ENCODE measurements at regions not wholly inside any gene's neighbourhood (a gene's known extent, or its start where the extent isn't known, plus 50 kb on each side); places are given as distances from the start of the nearest gene placed in this dataset.

- no peak for DNase-seq (ENCODE audit: low read depth, low spot score)
Observed at GRCh38 chr9:16154521-16155078, 601.8 kb downstream of the CCDC171 start.

GRCh38 chr9:16155878-16156277 lies 603.0 kb downstream of the CCDC171 start:
- no peak for DNase-seq (ENCODE audit: low read depth, low spot score)

DNA sequence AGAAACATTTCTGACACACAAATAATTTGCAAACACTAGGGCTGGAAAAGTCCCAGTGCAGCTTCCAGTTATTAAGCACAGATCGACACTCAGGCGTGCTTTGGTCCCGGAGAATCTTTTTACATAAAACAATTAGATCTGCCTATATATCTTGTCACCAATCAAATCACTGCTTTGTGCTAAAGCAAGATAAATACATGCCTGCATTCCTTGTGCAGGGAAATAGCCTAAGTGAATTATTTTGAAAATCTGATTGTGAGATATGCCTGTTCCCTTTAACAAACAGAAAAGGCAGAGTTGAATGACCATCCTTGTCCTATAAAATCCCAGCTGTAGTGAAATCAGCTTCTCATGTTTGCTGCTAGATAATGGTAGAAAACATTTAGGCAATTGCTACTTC lies 604.4 kb downstream of the CCDC171 start:
- no peak for DNase-seq (ENCODE audit: low read depth, low spot score)

DNA sequence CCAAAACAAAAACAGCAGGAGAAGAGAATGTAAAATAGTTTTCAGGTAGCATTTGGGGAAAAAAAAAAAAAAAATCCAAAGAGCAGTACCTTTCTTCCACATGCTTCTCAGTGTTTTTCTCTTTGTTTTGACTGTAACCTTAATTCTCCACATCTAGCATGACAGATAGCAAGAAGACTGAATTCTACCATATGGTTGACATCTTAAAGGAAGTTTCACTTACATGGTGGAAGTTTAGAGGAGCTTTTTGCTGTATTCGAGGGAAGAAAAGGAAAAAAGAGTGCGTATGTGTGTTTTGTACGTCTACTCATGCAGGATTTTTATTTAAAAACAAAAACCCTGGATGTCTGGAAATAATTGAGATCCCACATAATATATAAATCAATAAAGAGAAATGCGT lies 604.8 kb downstream of the CCDC171 start:
- DNase-seq (ENCODE audit: low read depth, low spot score): no peak

DNA sequence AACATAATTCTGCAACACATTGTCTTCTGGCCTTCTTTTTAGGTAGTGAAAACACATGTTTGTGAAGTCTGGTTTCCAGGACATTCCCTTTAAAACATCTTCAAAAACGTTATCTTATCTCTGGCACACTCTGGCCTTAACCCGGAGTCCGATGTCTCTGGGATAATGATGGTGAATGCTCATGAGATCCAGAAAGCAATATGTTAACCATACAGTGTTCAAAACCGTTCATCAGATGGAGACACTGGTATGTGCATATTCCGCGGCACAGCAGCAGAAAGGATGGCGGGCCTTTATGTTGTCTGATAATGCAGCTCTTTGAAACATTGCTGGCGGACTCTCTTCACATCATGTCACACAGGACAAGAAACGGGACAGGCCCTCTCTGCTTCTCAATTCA lies 605.2 kb downstream of the CCDC171 start:
- DNase-seq (ENCODE audit: low read depth, low spot score): no peak

DNA sequence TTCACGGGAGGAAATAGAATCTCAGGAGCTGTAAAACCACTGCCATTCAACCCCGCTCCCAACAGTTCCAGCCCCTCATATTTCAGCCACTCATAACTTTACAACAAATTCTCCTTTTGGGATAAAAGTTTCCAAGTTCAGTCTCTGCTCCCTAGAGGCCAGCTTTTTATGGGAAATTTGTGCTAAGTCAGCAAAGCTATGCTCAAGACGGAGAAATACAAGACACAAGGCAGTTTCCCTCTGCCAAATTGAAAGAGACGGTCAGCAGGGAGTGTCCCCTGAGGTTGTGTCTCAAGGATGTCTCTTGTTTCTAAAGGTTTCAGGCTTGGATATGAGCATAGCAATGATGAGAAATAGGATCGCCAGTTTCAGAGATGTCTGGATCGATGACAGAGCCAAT lies 608.6 kb downstream of the CCDC171 start:
- DNase-seq (ENCODE audit: low read depth, low spot score): no peak

GRCh38 chr9:16170119-16170518 lies 617.3 kb downstream of the CCDC171 start:
- no peak for DNase-seq (ENCODE audit: low read depth, low spot score)

GRCh38 chr9:16171911-16172310 lies 619.1 kb downstream of the CCDC171 start:
- no peak for DNase-seq (ENCODE audit: low read depth, low spot score)

GRCh38 chr9:16172796-16173195 lies 620.0 kb downstream of the CCDC171 start:
- no peak for DNase-seq (ENCODE audit: low read depth, low spot score)

DNA sequence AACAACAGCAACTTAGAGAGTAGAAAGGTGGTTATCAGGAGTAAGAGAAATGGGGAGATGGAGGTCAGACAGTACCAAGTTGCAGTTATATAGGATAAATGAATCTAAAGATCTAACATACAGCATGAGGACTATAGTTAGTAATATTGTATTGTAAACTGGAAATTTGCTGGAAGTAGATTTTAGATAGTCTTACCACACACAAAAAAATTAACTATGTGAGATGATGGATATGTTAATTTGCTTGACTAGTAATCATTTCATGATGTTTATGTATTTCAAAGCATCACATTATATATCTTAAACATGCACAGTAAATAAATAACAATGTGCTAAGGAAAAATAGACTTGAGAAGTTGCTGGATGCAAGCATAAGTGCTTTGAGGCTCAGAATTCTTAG lies 622.1 kb downstream of the CCDC171 start:
- DNase-seq (ENCODE audit: low read depth, low spot score): no peak

DNA sequence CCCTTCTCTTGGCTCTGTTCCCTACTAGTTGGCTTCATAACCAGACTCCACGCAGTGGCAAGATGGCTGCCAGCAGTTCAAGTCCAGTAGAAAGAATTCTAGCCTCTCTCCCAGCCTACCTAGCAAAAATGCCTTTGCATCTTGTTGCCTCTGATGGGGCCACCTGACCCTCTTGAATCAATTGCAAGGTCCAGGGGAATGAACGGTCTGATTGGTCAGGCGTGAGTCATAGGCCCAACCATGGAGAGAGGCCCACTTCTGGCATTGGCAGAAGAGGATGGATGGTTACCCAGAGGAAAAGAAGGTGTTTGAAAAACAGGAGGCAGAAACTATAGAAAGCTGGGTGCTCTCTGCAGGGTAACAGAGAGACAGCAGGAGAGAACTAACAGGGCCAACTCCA lies 622.6 kb downstream of the CCDC171 start:
- no peak for DNase-seq (ENCODE audit: low read depth, low spot score)

DNA sequence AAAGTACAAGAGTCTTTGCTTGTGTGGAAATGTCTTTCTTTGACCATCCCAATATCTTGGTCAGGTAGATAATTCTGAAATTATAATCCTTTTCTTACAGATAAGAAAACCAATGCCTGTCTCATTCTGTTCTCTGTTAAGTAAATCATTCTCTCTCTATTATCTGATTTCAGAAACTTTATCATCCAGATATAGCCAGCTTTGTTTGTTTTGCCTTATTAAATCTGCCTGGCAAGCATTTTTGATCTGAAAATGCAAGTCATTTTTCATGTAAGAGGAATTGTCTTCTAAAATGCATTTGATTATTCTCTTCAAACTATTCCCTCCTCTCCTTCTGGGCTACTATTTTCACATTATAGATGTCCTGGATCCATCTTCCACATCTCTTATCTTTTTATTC lies 625.5 kb downstream of the CCDC171 start:
- no peak for DNase-seq (ENCODE audit: low read depth, low spot score)

DNA sequence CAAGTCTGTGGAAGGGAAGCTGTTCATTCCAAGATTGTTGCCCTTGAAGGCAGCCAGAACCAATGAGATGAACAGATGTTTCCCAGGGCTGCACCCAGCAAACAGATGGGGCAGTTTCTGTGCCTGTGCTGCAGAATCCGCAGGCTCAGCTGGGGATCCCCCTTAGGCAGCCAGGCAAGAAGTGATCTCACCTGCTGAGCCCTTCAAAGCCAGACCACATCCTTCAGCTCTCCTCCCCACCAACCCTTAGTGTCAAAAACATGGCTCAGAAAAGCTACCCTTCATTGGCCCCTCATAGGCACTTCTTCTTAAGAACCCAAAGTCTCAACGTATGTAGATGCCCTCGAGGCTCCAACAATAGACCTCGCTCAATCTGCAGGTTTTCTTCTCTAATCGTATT lies 626.7 kb downstream of the CCDC171 start:
- DNase-seq (ENCODE audit: low read depth, low spot score): no peak

DNA sequence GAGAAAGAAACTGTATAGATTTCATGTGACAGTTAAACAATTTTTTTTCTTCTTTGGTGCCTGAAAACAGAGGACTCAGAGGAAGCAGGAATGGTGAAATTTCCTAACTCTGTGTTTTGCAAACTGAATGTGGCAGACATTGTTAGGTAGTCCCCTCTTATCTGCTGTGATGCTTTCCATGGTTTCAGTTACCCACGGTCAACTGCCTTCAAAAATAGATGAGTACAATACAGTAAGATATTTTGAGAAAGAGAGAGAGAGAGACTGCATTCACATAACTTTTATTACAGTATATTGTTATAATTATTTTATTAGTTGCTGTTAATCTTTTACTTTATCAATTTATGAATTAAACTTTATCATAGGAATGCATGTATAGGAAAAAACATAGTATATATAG lies 627.2 kb downstream of the CCDC171 start:
- DNase-seq (ENCODE audit: low read depth, low spot score): no peak

- no peak for DNase-seq (ENCODE audit: low read depth, low spot score)
Observed at GRCh38 chr9:16180546-16180945, 627.7 kb downstream of the CCDC171 start.

DNA sequence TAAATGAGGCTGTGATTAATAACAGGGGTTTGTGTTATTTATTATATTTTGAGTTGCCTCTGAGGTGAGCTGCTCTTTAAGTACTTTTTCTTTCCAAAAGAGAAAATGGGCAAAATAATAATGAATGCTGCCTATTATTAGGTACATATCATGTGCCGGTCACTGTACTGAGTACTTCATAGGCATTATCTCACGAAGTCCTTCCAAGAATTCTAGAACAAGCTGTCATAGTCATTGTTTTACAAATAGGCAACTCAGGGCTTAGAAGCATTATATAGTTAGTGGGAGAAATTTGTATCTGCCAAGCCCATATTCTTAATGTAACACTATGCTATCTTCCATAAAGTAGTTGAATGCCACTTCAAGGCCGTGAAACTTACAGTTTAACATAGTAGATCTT lies 628.7 kb downstream of the CCDC171 start:
- no peak for DNase-seq (ENCODE audit: low read depth, low spot score)

- no peak for DNase-seq (ENCODE audit: low read depth, low spot score)
Observed at GRCh38 chr9:16182784-16183183, 629.9 kb downstream of the CCDC171 start.

DNA sequence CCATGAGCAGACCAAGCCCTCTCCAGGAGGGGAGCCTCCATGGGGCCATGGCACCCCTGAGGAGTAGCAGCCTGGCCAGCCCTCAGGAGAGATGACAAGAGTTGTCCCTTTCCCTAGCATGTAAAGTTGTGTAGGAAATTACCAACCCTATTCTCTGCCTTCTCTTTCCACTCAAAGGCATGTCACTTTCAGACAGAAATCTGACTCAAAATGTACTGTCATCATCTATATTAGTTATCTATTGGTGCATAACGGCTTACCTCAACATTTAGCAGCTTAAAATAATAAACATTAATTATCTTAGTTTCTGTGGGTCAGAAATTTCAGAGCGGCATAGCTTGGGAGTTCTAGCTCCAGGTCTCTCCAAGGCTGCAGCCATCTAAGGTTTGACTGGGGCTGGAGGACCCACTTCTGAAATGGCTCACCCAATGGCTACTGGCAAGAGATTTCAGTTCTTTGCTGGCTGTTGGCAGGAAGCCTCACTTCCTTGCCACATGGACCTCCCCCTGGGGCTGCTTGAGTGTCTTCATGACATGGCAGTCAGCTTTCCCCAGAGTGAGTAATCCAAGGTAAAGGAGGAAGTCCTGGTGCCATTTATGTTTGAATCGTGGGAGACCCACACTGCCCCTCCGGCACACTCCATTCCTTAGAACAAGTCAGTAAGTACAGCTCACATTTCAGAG lies 632.3 kb downstream of the CCDC171 start:
- DNase-seq (ENCODE audit: low read depth, low spot score): no peak

- no peak for DNase-seq (ENCODE audit: low read depth, low spot score)
Observed at GRCh38 chr9:16191191-16191590, 638.3 kb downstream of the CCDC171 start.

DNA sequence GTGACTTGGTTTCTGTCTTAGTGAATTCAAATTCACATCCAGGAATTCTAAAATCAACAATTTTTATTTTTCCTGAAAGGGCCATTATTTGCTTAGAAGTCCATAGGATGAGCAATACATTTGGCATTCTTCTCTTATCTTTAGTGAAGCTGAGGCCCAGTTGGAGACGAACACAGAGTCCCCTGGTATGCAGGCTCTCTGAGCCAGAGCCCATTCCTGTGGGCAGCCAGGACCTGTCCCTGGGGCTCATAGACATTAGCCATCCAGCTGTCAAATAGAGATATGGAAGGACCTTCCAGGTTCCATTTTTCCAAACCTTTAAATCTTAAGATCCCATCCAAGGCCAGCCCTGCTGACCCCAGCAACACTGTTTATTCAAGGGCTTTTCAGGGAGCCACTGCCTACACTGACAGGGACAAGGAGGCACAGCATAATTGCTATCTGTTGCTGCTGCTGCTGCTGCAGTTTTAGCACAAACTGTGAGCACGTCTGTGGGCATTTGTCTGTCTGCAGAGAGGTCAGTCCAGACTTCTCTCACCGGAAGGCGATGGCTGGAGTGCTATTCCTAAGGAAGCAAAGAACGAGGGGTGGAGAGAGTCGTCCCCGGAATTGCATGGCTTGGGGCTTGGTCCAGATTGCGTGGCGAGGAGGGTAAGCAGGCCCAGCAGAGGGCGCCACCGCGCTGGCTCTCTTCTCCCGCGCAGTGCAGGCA lies 639.0 kb downstream of the CCDC171 start:
- peak; percentile 15 for DNase-seq (ENCODE audit: low read depth, low spot score)

- no peak for DNase-seq (ENCODE audit: low read depth, low spot score)
Observed at GRCh38 chr9:16192403-16193017, 639.7 kb downstream of the CCDC171 start.

DNA sequence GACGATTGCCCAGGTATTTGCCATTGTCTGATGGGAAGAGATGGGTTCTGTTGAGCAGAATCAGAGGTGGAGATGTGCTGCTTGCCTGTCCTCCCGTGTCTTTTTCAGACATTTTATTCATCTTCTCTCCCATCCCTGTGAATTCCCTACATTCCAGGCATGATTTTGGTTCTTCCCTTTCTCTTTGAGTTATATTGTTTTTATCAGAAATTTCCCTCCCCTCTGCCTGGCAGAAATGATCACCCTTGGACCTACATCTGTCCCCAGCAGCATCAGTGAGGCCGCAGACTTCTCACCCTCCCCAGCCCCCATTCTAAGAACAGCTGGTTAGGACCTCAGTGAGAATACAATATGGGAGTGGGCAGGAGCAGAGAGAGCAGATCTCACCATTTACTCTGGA lies 640.2 kb downstream of the CCDC171 start:
- DNase-seq (ENCODE audit: low read depth, low spot score): no peak

- DNase-seq (ENCODE audit: low read depth, low spot score): no peak
Observed at GRCh38 chr9:16196206-16196605, 643.4 kb downstream of the CCDC171 start.

Measured in iPS DF 19.7 (cell line).